ENCODE measurements at regions not wholly inside any gene's neighbourhood (a gene's known extent, or its start where the extent isn't known, plus 50 kb on each side); places are given as distances from the start of the nearest gene placed in this dataset.

- no peaks in the 10 kb centered on the region for H3K36me3 Mint-ChIP-seq (ENCODE audit: insufficient read depth, unreplicated experiment)
- intact Hi-C loops (cut with micrococcal nuclease) = no loop called here
- H3K4me1 Mint-ChIP-seq (ENCODE audit: insufficient read depth, unreplicated experiment) = no peaks in the 10 kb centered on the region
- H3K27ac Mint-ChIP-seq (ENCODE audit: low read depth, unreplicated experiment) = no peak overlapping the region
- no peak for DNase-seq (ENCODE audit: unreplicated experiment)
- BruUV-seq (replicated peaks) = no TSS peak
- no peaks in the 10 kb centered on the region for H3K27me3 Mint-ChIP-seq (ENCODE audit: insufficient read depth, unreplicated experiment)
- no peak overlapping the region for H3K4me3 Mint-ChIP-seq (ENCODE audit: unreplicated experiment)
- no peak for TF ChIP-seq CTCF (IDR thresholded peaks at IDR 0.05; ENCODE audit: unreplicated experiment)
- peaks cover 13% of the 10 kb centered on the region for H3K9me3 Mint-ChIP-seq (ENCODE audit: unreplicated experiment)
- POLR2A ChIA-PET = no interaction called here
- CTCF ChIA-PET = no interaction called here
Observed at GRCh38 chr11:29217901-29218300, 798.9 kb downstream of the KCNA4 start.

- intact Hi-C loops (cut with micrococcal nuclease) = no loop called here
- BruUV-seq (replicated peaks) = no TSS peak
- Mint-ChIP-seq H3K4me3 (ENCODE audit: unreplicated experiment) (no peak overlapping the region), H3K27me3 (ENCODE audit: insufficient read depth, unreplicated experiment) (no peaks in the 10 kb centered on the region), H3K9me3 (ENCODE audit: unreplicated experiment) (peaks cover 13% of the 10 kb centered on the region), H3K4me1 (ENCODE audit: insufficient read depth, unreplicated experiment) (no peaks in the 10 kb centered on the region), H3K27ac (ENCODE audit: low read depth, unreplicated experiment) (no peak overlapping the region), H3K36me3 (ENCODE audit: insufficient read depth, unreplicated experiment) (no peaks in the 10 kb centered on the region)
- TF ChIP-seq CTCF (IDR thresholded peaks at IDR 0.05; ENCODE audit: unreplicated experiment) = no peak
- ChIA-PET CTCF (interaction anchor here (1.0 to 1.3 kb wide), 3 partner anchors 10 to 110 kb away, joined by 3 to 7 read pairs (median 3); no protein-coding TSS in a partner anchor), POLR2A (no interaction called here)
- peak; percentile 54 for DNase-seq (ENCODE audit: unreplicated experiment)
Observed at GRCh38 chr11:29214833-29215232, 802.0 kb downstream of the KCNA4 start.

- no TSS peak for BruUV-seq (replicated peaks)
- ChIA-PET POLR2A (no interaction called here), CTCF (no interaction called here)
Observed at GRCh38 chr11:29211202-29211601, 805.6 kb downstream of the KCNA4 start.

GRCh38 chr11:29210426-29210825 lies 806.4 kb downstream of the KCNA4 start:
- CTCF ChIA-PET = no interaction called here
- no peak for DNase-seq (ENCODE audit: unreplicated experiment)
- no peak for TF ChIP-seq CTCF (IDR thresholded peaks at IDR 0.05; ENCODE audit: unreplicated experiment)
- H3K27me3 Mint-ChIP-seq (ENCODE audit: insufficient read depth, unreplicated experiment) = no peaks in the 10 kb centered on the region
- H3K27ac Mint-ChIP-seq (ENCODE audit: low read depth, unreplicated experiment) = no peak overlapping the region
- POLR2A ChIA-PET = no interaction called here
- H3K9me3 Mint-ChIP-seq (ENCODE audit: unreplicated experiment) = no peaks in the 10 kb centered on the region
- no peak overlapping the region for H3K4me3 Mint-ChIP-seq (ENCODE audit: unreplicated experiment)
- BruUV-seq (replicated peaks) = no TSS peak
- H3K36me3 Mint-ChIP-seq (ENCODE audit: insufficient read depth, unreplicated experiment) = no peaks in the 10 kb centered on the region
- intact Hi-C loops (cut with micrococcal nuclease) = no loop called here
- no peaks in the 10 kb centered on the region for H3K4me1 Mint-ChIP-seq (ENCODE audit: insufficient read depth, unreplicated experiment)

More at GRCh38 chr11:29211202-29211601, 805.6 kb downstream of the KCNA4 start:
- TF ChIP-seq CTCF (IDR thresholded peaks at IDR 0.05; ENCODE audit: unreplicated experiment) = no peak
- no peaks in the 10 kb centered on the region for H3K9me3 Mint-ChIP-seq (ENCODE audit: unreplicated experiment)
- no peaks in the 10 kb centered on the region for H3K36me3 Mint-ChIP-seq (ENCODE audit: insufficient read depth, unreplicated experiment)
- H3K4me1 Mint-ChIP-seq (ENCODE audit: insufficient read depth, unreplicated experiment) = no peaks in the 10 kb centered on the region
- no peak overlapping the region for H3K27ac Mint-ChIP-seq (ENCODE audit: low read depth, unreplicated experiment)
- DNase-seq (ENCODE audit: unreplicated experiment) = no peak
- H3K27me3 Mint-ChIP-seq (ENCODE audit: insufficient read depth, unreplicated experiment) = no peaks in the 10 kb centered on the region
- no peak overlapping the region for H3K4me3 Mint-ChIP-seq (ENCODE audit: unreplicated experiment)
- intact Hi-C loops (cut with micrococcal nuclease) = no loop called here
